ENCODE measurements at regions not wholly inside any gene's neighbourhood (a gene's known extent, or its start where the extent isn't known, plus 50 kb on each side); places are given as distances from the start of the nearest gene placed in this dataset.

DNA sequence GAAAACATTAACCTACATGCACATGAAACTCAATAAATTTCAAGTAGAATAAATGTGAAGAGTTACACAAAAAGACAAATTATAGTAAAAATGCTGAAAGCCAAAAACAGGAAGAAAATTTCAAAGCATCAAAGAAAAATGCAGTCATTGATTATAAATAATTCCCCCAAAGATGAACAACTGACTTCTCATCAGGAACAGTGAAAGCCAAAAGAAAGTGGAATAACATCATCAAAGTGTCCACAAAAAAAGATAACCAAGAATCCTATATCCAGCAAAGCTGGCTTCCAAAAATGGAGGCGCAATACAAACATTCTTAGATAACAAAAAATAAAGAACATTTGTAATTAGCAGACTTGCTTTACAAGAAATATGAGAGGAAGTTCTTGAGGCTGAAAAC lies 161.6 kb downstream of the CMPK2 start:
- Mint-ChIP-seq H3K4me3 (no peak overlapping the region), H3K27ac (no peak overlapping the region), H3K27me3 (ENCODE audit: low read depth) (no peaks in the 10 kb centered on the region), H3K36me3 (ENCODE audit: insufficient read depth in 1 of 3, low read depth in 3 of 3) (peaks cover 3 to 22% (median 17%) of the 10 kb centered on the region in 3 experiments; a peak in 6 of 7 replicates), H3K4me1 (peaks cover 3 to 4% of the 10 kb centered on the region in 2 experiments), H3K9me3 (peaks cover 19 to 28% of the 10 kb centered on the region in 2 experiments)
- no peak overlapping the region for H2BK20ac ChIP-seq (ENCODE audit: low read depth, low read length, poor library complexity, severe bottlenecking)
- no peak overlapping the region for H3K56ac ChIP-seq (ENCODE audit: insufficient read length, low read depth, low read length)
- H4K20me1 ChIP-seq (ENCODE audit: control insufficient read depth, insufficient read depth, insufficient read length): no peaks in the 10 kb centered on the region
- H3T11ph ChIP-seq (ENCODE audit: low read length): no peak overlapping the region
- WGBS (ENCODE audit: extremely low coverage, insufficient read length, low lambda C conversion rate): no CpG with 5 or more reads among the region's 1 CpG
- TF ChIP-seq, protein P1, sequence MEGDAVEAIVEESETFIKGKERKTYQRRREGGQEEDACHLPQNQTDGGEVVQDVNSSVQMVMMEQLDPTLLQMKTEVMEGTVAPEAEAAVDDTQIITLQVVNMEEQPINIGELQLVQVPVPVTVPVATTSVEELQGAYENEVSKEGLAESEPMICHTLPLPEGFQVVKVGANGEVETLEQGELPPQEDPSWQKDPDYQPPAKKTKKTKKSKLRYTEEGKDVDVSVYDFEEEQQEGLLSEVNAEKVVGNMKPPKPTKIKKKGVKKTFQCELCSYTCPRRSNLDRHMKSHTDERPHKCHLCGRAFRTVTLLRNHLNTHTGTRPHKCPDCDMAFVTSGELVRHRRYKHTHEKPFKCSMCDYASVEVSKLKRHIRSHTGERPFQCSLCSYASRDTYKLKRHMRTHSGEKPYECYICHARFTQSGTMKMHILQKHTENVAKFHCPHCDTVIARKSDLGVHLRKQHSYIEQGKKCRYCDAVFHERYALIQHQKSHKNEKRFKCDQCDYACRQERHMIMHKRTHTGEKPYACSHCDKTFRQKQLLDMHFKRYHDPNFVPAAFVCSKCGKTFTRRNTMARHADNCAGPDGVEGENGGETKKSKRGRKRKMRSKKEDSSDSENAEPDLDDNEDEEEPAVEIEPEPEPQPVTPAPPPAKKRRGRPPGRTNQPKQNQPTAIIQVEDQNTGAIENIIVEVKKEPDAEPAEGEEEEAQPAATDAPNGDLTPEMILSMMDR (conservative IDR thresholded peaks at IDR 0.05): no peak
- no peak overlapping the region for H3K27ac ChIP-seq (ENCODE audit: insufficient read length, low read depth, low read length)
- H3K4ac ChIP-seq (ENCODE audit: low read depth, low read length): no peak overlapping the region
- no peaks in the 10 kb centered on the region for H3K9me3 ChIP-seq (ENCODE audit: control insufficient read depth, low read depth, low read length)
- H2BK12ac ChIP-seq (ENCODE audit: insufficient read length, low read depth, low read length): no peak overlapping the region
- H2BK15ac ChIP-seq (ENCODE audit: low read depth, low read length): no peak overlapping the region
- H3K27me3 ChIP-seq (ENCODE audit: insufficient read depth, low read length): no peaks in the 10 kb centered on the region
- H3K79me2 ChIP-seq (ENCODE audit: insufficient read depth, low read length): no peaks in the 10 kb centered on the region
- H3K4me2 ChIP-seq (ENCODE audit: insufficient read depth, insufficient read length, low read length): no peak overlapping the region
- no peak overlapping the region for H3K23ac ChIP-seq (ENCODE audit: insufficient read length, low read depth, low read length)
- H2BK5ac ChIP-seq (ENCODE audit: insufficient read length, low read length): no peak overlapping the region
- no peak overlapping the region for H2AK5ac ChIP-seq (ENCODE audit: insufficient read length, low read length)
- no peak overlapping the region for H4K5ac ChIP-seq (ENCODE audit: insufficient read length, low read depth, low read length)
- H4K91ac ChIP-seq (ENCODE audit: insufficient read length, low read depth, low read length): no peak overlapping the region
- H4K8ac ChIP-seq (replicated peaks; ENCODE audit: insufficient read length, low read depth, low read length): no peak overlapping the region
- H2BK120ac ChIP-seq (ENCODE audit: low read depth, low read length, poor library complexity, severe bottlenecking): no peak overlapping the region
- no peak overlapping the region for H3K14ac ChIP-seq (ENCODE audit: insufficient read depth, low read length)
- H2AFZ ChIP-seq (ENCODE audit: low read length): no peak overlapping the region
- H3K9ac ChIP-seq (ENCODE audit: extremely low read depth, insufficient read length, low read length): no peak overlapping the region
- no peaks in the 10 kb centered on the region for H3K79me1 ChIP-seq (ENCODE audit: insufficient read depth, low read depth, low read length, poor library complexity, severe bottlenecking)
- no peaks in the 10 kb centered on the region for H3K23me2 ChIP-seq (ENCODE audit: insufficient read length, low read depth, low read length, poor library complexity, severe bottlenecking)
- H3K4me1 ChIP-seq (ENCODE audit: insufficient read depth, low read length): no peaks in the 10 kb centered on the region
- no peak for DNase-seq
- no peak overlapping the region for H3K18ac ChIP-seq (ENCODE audit: insufficient read length, low read depth, low read length)

Data from H9 (cell line).